ENCODE measurements at regions not wholly inside any gene's neighbourhood (a gene's known extent, or its start where the extent isn't known, plus 50 kb on each side); places are given as distances from the start of the nearest gene placed in this dataset.

DNA sequence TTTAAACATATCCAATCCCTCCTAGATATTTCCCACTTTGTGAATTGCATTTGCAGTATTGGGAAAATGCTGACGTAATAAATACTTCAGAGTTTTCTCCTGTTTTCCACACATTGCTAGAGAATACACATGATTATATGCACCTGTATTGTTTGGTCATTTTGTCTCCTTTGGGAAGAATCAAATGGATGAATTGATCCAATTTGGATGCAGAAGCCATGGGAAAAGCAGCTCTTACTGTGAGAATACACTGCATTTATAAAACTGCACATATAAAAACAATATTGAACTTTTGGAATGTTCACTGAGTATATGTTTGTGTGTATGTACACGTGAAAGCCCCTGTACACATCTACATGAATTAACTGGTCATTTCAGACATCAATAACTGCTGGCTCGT is 306.6 kb upstream of the LYPLAL1 start:
- TF ChIP-seq, protein P1, sequence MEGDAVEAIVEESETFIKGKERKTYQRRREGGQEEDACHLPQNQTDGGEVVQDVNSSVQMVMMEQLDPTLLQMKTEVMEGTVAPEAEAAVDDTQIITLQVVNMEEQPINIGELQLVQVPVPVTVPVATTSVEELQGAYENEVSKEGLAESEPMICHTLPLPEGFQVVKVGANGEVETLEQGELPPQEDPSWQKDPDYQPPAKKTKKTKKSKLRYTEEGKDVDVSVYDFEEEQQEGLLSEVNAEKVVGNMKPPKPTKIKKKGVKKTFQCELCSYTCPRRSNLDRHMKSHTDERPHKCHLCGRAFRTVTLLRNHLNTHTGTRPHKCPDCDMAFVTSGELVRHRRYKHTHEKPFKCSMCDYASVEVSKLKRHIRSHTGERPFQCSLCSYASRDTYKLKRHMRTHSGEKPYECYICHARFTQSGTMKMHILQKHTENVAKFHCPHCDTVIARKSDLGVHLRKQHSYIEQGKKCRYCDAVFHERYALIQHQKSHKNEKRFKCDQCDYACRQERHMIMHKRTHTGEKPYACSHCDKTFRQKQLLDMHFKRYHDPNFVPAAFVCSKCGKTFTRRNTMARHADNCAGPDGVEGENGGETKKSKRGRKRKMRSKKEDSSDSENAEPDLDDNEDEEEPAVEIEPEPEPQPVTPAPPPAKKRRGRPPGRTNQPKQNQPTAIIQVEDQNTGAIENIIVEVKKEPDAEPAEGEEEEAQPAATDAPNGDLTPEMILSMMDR (IDR thresholded peaks at IDR 0.05; ENCODE audit: partially characterized antibody, unreplicated experiment) = no peak
- Mint-ChIP-seq H3K27ac (ENCODE audit: unreplicated experiment) (no peak overlapping the region), H3K4me3 (ENCODE audit: unreplicated experiment) (no peak overlapping the region), H3K27me3 (ENCODE audit: unreplicated experiment) (peaks cover 2% of the 10 kb centered on the region), H3K36me3 (ENCODE audit: unreplicated experiment) (no peaks in the 10 kb centered on the region), H3K4me1 (ENCODE audit: low read depth, unreplicated experiment) (no peaks in the 10 kb centered on the region), H3K9me3 (ENCODE audit: unreplicated experiment) (no peaks in the 10 kb centered on the region)
- DNase-seq = no peak

DNA sequence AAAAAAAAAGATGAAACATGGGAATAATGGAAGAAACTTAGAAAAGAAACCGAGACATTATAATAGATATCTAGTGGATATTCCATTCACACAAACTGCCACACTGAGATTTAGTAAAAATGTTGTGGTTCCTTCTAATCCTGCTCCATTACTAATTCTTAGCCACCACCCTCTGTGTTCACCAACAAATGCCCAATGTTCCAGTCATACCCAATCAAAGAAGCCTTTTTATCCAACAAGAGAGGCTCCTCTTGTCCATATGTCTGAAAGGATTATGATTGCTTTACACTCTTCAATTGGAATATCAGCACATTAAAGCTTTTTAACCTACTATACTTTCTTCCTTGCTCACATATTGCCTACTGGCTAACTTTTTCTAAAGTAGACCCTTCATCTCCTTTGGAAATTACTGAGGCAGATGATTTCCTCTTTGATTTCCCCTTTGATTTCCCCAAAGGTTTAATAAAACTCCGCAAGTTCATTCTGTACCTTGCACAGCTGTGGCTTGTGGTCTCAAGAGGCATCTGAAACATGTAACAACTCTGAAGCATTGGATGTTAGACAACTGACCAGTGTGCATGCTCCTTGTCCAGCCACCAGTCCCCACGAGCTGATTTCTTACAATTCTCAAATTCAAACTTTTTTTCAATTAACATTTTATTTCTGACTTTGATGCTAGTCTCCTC is 305.6 kb upstream of the LYPLAL1 start:
- TF ChIP-seq, protein P1 (IDR thresholded peaks at IDR 0.05; ENCODE audit: partially characterized antibody, unreplicated experiment) = no peak
- Mint-ChIP-seq H3K4me1 (ENCODE audit: low read depth, unreplicated experiment) (no peaks in the 10 kb centered on the region), H3K27ac (ENCODE audit: unreplicated experiment) (no peak overlapping the region), H3K36me3 (ENCODE audit: unreplicated experiment) (no peaks in the 10 kb centered on the region), H3K9me3 (ENCODE audit: unreplicated experiment) (no peaks in the 10 kb centered on the region), H3K27me3 (ENCODE audit: unreplicated experiment) (peaks cover 2% of the 10 kb centered on the region), H3K4me3 (ENCODE audit: unreplicated experiment) (no peak overlapping the region)
- no peak for DNase-seq

DNA sequence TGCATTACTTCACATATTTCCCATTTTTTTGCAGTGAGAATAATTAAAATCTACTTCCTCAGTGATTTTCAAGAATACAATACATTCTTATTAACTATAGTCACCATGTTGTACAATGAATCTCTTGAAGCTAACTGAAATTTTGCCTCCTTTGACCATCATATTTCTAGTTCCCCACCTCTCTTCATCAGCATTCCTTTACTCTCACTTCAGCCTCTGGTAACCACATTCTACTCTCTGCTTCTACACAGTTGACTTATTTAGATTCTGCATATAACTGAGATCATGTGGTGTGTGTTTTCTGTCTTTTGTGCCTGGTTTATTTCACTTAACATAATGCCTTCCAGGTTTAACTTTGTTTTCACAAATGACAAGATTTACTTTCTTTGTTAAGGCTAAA is 304.4 kb upstream of the LYPLAL1 start:
- TF ChIP-seq, protein P1 (IDR thresholded peaks at IDR 0.05; ENCODE audit: partially characterized antibody, unreplicated experiment) = no peak
- no peaks in the 10 kb centered on the region for H3K4me1 Mint-ChIP-seq (ENCODE audit: low read depth, unreplicated experiment)
- H3K4me3 Mint-ChIP-seq (ENCODE audit: unreplicated experiment) = no peak overlapping the region

DNA sequence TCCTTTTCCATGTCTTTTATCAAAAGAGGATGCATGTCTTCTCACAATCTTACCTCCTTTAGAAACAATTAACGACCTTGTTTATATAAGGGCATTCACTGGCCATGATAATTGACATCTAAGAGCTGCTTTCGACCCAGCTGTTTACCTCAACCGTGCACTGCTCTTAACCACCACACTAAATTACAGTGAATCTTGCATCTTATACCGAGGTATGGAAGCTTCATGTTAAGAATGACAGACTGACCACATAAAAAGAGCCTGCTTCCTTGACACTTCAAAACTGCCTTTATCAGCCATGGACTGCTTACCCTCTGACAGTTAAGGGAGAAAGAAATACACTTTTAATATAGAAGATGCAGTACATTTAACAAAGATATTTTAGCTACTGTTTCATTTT is 301.7 kb upstream of the LYPLAL1 start:
- TF ChIP-seq, protein P1 (IDR thresholded peaks at IDR 0.05; ENCODE audit: partially characterized antibody, unreplicated experiment) = no peak
- H3K27me3 Mint-ChIP-seq (ENCODE audit: unreplicated experiment) = no peaks in the 10 kb centered on the region
- H3K36me3 Mint-ChIP-seq (ENCODE audit: unreplicated experiment) = no peaks in the 10 kb centered on the region
- H3K9me3 Mint-ChIP-seq (ENCODE audit: unreplicated experiment) = no peaks in the 10 kb centered on the region
- DNase-seq = no peak
- no peak overlapping the region for H3K27ac Mint-ChIP-seq (ENCODE audit: unreplicated experiment)
- H3K4me1 Mint-ChIP-seq (ENCODE audit: low read depth, unreplicated experiment) = no peaks in the 10 kb centered on the region
- H3K4me3 Mint-ChIP-seq (ENCODE audit: unreplicated experiment) = no peak overlapping the region

More for the DNA sequence above, 304.4 kb upstream of the LYPLAL1 start:
- DNase-seq = no peak
- peaks cover 2% of the 10 kb centered on the region for H3K27me3 Mint-ChIP-seq (ENCODE audit: unreplicated experiment)
- H3K9me3 Mint-ChIP-seq (ENCODE audit: unreplicated experiment) = no peaks in the 10 kb centered on the region
- H3K36me3 Mint-ChIP-seq (ENCODE audit: unreplicated experiment) = no peaks in the 10 kb centered on the region
- no peak overlapping the region for H3K27ac Mint-ChIP-seq (ENCODE audit: unreplicated experiment)

DNA sequence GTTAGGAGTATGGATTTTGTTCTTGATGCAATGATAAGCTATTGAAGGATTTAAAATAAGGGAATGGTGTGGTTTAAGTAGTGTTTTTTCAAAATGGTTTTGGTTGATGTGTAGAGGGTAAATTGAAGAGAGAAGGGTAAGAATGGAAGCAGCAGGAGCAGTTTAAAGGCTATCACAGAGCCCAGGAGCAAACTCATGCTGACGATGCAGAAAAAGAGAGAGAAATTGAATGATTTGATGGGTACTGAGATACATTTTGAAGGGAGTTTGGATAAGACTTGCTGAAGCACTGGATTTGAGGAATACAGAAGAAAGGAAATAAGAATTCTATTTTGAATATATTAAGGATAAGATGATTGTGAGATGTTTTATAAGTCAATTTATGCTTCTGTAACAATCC is 300.8 kb upstream of the LYPLAL1 start:
- H3K27ac Mint-ChIP-seq (ENCODE audit: unreplicated experiment) = no peak overlapping the region
- TF ChIP-seq, protein P1 (IDR thresholded peaks at IDR 0.05; ENCODE audit: partially characterized antibody, unreplicated experiment) = no peak
- no peaks in the 10 kb centered on the region for H3K36me3 Mint-ChIP-seq (ENCODE audit: unreplicated experiment)
- no peak overlapping the region for H3K4me3 Mint-ChIP-seq (ENCODE audit: unreplicated experiment)
- no peak for DNase-seq
- no peaks in the 10 kb centered on the region for H3K9me3 Mint-ChIP-seq (ENCODE audit: unreplicated experiment)
- H3K27me3 Mint-ChIP-seq (ENCODE audit: unreplicated experiment) = no peaks in the 10 kb centered on the region
- no peaks in the 10 kb centered on the region for H3K4me1 Mint-ChIP-seq (ENCODE audit: low read depth, unreplicated experiment)
